CD4-positive, alpha-beta T cell treated with Interleukin-17A for 1 hour (primary cell): ENCODE measurements at regions not wholly inside any gene's neighbourhood (a gene's known extent, or its start where the extent isn't known, plus 50 kb on each side); places are given as distances from the start of the nearest gene placed in this dataset.

Source experiments
- DNase-seq: peaks from one replicate; pipeline ENCODE4 v3.0.0-alpha.2; 2020

GRCh38 chr1:94325377-94326302 lies 88.3 kb upstream of the ARHGAP29 start:
- DNase-seq: no peak

- no peak for DNase-seq
Measured at GRCh38 chr1:94324178-94324544, 86.8 kb upstream of the ARHGAP29 start.

- no peak for DNase-seq
Measured at GRCh38 chr1:94323311-94324177, 86.2 kb upstream of the ARHGAP29 start.

- DNase-seq: no peak
Measured at GRCh38 chr1:94322696-94323095, 85.3 kb upstream of the ARHGAP29 start.

- DNase-seq: no peak
Measured at GRCh38 chr1:94321662-94322061, 84.3 kb upstream of the ARHGAP29 start.

GRCh38 chr1:94319319-94320102 lies 82.1 kb upstream of the ARHGAP29 start:
- no peak for DNase-seq

GRCh38 chr1:94318505-94319030 lies 81.2 kb upstream of the ARHGAP29 start:
- DNase-seq: no peak

- no peak for DNase-seq
Measured at GRCh38 chr1:94317790-94318188, 80.4 kb upstream of the ARHGAP29 start.

- DNase-seq: no peak
Measured at GRCh38 chr1:94316836-94317789, 79.7 kb upstream of the ARHGAP29 start.

GRCh38 chr1:94316183-94316582 lies 78.8 kb upstream of the ARHGAP29 start:
- no peak for DNase-seq

- no peak for DNase-seq
Measured at GRCh38 chr1:94315552-94316116, 78.2 kb upstream of the ARHGAP29 start.

GRCh38 chr1:94314222-94314858 lies 77.0 kb upstream of the ARHGAP29 start:
- DNase-seq: no peak

- DNase-seq: no peak
Measured at GRCh38 chr1:94310570-94311270, 73.3 kb upstream of the ARHGAP29 start.

- DNase-seq: no peak
Measured at GRCh38 chr1:94309829-94310569, 72.6 kb upstream of the ARHGAP29 start.

GRCh38 chr1:94309216-94309615 lies 71.8 kb upstream of the ARHGAP29 start:
- DNase-seq: no peak

- no peak for DNase-seq
Measured at GRCh38 chr1:94306521-94306920, 69.1 kb upstream of the ARHGAP29 start.

- no peak for DNase-seq
Measured at GRCh38 chr1:94305704-94306103, 68.3 kb upstream of the ARHGAP29 start.

GRCh38 chr1:94304553-94304952 lies 67.2 kb upstream of the ARHGAP29 start:
- DNase-seq: no peak

GRCh38 chr1:94303005-94303404 lies 65.6 kb upstream of the ARHGAP29 start:
- no peak for DNase-seq
